ENCODE measurements at regions not wholly inside any gene's neighbourhood (a gene's known extent, or its start where the extent isn't known, plus 50 kb on each side); places are given as distances from the start of the nearest gene placed in this dataset.

- no peaks in the 10 kb centered on the region for H3K27me3 ChIP-seq (ENCODE audit: control insufficient read depth, extremely low read depth, insufficient read depth, low read length)
- DNase-seq (ENCODE audit: low read depth, low spot score) (no peak), FAIRE-seq (no peak)
- H3K4me3 ChIP-seq (ENCODE audit: control insufficient read depth in 2 of 3, extremely low read depth in 1 of 3, insufficient read depth in 2 of 3, low read depth in 1 of 3, low read length in 3 of 3): no peak overlapping the region
- no peak for TF ChIP-seq EZH2 (IDR thresholded peaks at IDR 0.05; ENCODE audit: low read length)
- no peak for TF ChIP-seq CTCF (optimal IDR thresholded peaks at IDR 0.05 in 1 of 3, IDR thresholded peaks at IDR 0.05 in 1 of 3, conservative IDR thresholded peaks at IDR 0.05 in 1 of 3; ENCODE audit: extremely low read depth in 1 of 3, insufficient read depth in 2 of 3, low read length in 3 of 3)
- no peaks in the 10 kb centered on the region for H3K9me1 ChIP-seq (ENCODE audit: control insufficient read depth, extremely low read depth, insufficient read depth, low read length)
- H3K27ac ChIP-seq (ENCODE audit: control insufficient read depth, insufficient read depth, low read length): no peak overlapping the region
- H2AFZ ChIP-seq (ENCODE audit: control insufficient read depth, low read length): no peak overlapping the region
- no peaks in the 10 kb centered on the region for H3K36me3 ChIP-seq (ENCODE audit: control insufficient read depth in 2 of 2, extremely low read depth in 1 of 2, insufficient read depth in 2 of 2, low read length in 2 of 2)
- peaks cover 15% of the 10 kb centered on the region for H3K9me3 ChIP-seq (ENCODE audit: control insufficient read depth, low read depth, low read length)
- no peaks in the 10 kb centered on the region for H4K20me1 ChIP-seq (ENCODE audit: control insufficient read depth, extremely low read depth, insufficient read depth, low read length)
- no peaks in the 10 kb centered on the region for H3K79me2 ChIP-seq (ENCODE audit: control insufficient read depth, insufficient read depth, low read length)
- H3K9ac ChIP-seq (ENCODE audit: control insufficient read depth, extremely low read depth, insufficient read depth, low read length): no peak overlapping the region
- dilution Hi-C loops (cut with MboI; ENCODE audit: extremely low pct_ligation_motif_present, low sequenced_read_pairs): no loop called here
- H3K4me2 ChIP-seq (ENCODE audit: control insufficient read depth, extremely low read depth, insufficient read depth, low read depth, low read length): no peak overlapping the region
- no peaks in the 10 kb centered on the region for H3K4me1 ChIP-seq (ENCODE audit: control insufficient read depth, extremely low read depth, insufficient read depth, low read length)
Measured at GRCh38 chr18:78416853-78417252, 562.8 kb upstream of the SALL3 start.

- DNase-seq (ENCODE audit: low read depth, low spot score) (no peak), FAIRE-seq (no peak)
- Histone ChIP-seq H3K9me3 (ENCODE audit: control insufficient read depth, low read depth, low read length) (peaks cover 18% of the 10 kb centered on the region), H3K36me3 (ENCODE audit: control insufficient read depth in 2 of 2, extremely low read depth in 1 of 2, insufficient read depth in 2 of 2, low read length in 2 of 2) (no peaks in the 10 kb centered on the region), H3K9ac (ENCODE audit: control insufficient read depth, extremely low read depth, insufficient read depth, low read length) (no peak overlapping the region), H3K4me1 (ENCODE audit: control insufficient read depth, extremely low read depth, insufficient read depth, low read length) (no peaks in the 10 kb centered on the region), H3K9me1 (ENCODE audit: control insufficient read depth, extremely low read depth, insufficient read depth, low read length) (no peaks in the 10 kb centered on the region), H3K79me2 (ENCODE audit: control insufficient read depth, insufficient read depth, low read length) (no peaks in the 10 kb centered on the region), H2AFZ (ENCODE audit: control insufficient read depth, low read length) (no peak overlapping the region), H3K4me2 (ENCODE audit: control insufficient read depth, extremely low read depth, insufficient read depth, low read depth, low read length) (no peak overlapping the region), H3K4me3 (ENCODE audit: control insufficient read depth in 2 of 3, extremely low read depth in 1 of 3, insufficient read depth in 2 of 3, low read depth in 1 of 3, low read length in 3 of 3) (no peak overlapping the region), H4K20me1 (ENCODE audit: control insufficient read depth, extremely low read depth, insufficient read depth, low read length) (no peaks in the 10 kb centered on the region), H3K27ac (ENCODE audit: control insufficient read depth, insufficient read depth, low read length) (no peak overlapping the region), H3K27me3 (ENCODE audit: control insufficient read depth, extremely low read depth, insufficient read depth, low read length) (no peaks in the 10 kb centered on the region)
- dilution Hi-C loops (cut with MboI; ENCODE audit: extremely low pct_ligation_motif_present, low sequenced_read_pairs): no loop called here
- TF ChIP-seq EZH2 (IDR thresholded peaks at IDR 0.05; ENCODE audit: low read length) (no peak), CTCF (optimal IDR thresholded peaks at IDR 0.05 in 1 of 3, IDR thresholded peaks at IDR 0.05 in 1 of 3, conservative IDR thresholded peaks at IDR 0.05 in 1 of 3; ENCODE audit: extremely low read depth in 1 of 3, insufficient read depth in 2 of 3, low read length in 3 of 3) (no peak)
Measured at GRCh38 chr18:78418379-78418778, 561.2 kb upstream of the SALL3 start.

Data from keratinocyte (primary cell).